C4-2B (cell line): ENCODE measurements at regions not wholly inside any gene's neighbourhood (a gene's known extent, or its start where the extent isn't known, plus 50 kb on each side); places are given as distances from the start of the nearest gene placed in this dataset.
"Not testable (repeated sequence)": the region's sequence is repeated elsewhere in the genome, so short reads cannot be mapped to it uniquely, and the experiment has no call there.

Experiments used
- H3K27ac ChIP-seq: fragments of 450-650 bp; 2 replicates; pipeline ENCODE4 v1.5.1; 2017
- CTCF ChIP-seq: fragments of 450-650 bp; conservative IDR thresholded peaks from 2 replicates; pipeline ENCODE4 v1.5.1; 2017; ENCODE audit warnings: mild to moderate bottlenecking
- ZFX ChIP-seq: fragments of 450-650 bp; IDR thresholded peaks from 2 replicates; pipeline ENCODE4 v1.6.1; 2017

DNA sequence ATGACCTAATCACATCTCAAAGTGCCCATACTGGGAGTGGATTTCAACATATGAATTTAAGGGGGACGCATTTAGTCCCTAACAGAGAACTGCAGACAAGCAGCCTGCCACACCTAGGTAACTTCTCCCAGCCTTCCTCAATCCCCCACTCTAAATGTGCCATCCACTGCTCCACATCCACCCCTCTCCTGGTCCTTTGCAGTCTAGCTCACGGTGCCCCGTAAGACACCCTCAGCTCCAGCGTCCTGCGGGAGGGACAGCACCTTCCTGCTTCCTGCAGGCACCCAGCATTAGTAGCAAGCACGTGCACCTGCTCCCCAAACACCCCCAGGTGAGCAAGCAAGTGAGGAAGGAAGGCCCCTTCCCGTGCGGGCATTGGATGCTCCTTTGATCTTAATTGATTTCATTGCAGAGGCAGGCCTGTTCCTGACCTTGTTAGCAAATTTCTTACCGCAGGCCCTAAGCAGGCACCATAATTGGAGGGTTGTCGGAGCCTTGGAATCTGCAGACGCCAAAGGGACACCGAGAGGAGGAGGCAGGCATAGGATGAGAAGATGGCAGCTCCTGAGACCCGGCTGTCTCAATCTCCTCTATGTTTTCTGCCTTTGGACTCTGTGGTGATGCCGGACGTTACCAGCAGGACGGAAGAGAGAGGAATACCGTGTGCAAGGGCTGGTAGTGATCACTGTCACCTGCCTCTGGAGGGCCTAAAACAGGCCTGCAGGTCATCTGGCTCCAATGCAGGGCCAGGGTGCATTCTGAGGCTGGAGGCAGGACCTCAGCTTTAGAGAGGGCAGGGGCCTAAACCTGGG, 75.8 kb upstream of the CHST15 start:
- H3K27ac ChIP-seq = no peak overlapping the region
- TF ChIP-seq ZFX (no peak), CTCF (no peak)

DNA sequence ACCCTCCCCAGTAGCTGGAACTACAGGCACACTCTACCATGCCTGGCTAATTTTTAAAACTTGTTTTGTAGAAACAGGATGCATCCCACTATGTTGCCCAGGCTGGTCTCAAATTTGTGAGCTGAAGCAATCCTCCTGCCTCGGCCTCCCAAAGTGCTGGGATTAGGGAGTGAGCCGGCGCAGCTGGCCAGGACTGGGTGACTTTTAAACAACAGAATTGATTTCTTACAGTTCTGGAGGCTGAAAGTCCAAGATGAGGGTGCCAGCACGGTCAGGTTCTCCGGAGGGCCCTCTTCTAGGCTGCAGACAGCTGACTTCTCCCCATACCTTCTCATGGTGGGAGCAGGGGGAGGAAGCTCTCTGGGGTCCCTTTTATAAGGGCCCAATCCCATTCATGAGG, 75.2 kb upstream of the CHST15 start:
- no peak for TF ChIP-seq CTCF
- TF ChIP-seq ZFX = no peak
- H3K27ac ChIP-seq = no peak overlapping the region

DNA sequence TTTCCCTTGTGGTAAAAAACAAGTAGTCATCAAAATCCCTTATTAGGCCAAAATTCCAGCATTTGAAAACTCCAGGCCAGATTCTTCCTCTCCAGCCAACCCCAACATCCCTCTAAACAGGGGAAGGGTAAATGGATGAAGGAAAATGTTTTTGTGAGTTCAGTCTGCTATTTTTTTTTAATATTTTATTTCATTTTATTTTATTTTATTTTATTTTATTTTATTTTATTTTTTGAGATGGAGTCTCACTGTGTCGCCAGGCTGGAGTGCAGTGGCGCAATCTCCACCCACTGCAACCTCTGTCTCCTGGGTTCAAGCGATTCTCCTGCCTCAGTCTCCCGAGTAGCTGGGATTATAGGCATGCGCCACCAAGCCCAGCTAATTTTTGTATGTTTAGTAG, 74.5 kb upstream of the CHST15 start:
- H3K27ac ChIP-seq = not testable (repeated sequence)

DNA sequence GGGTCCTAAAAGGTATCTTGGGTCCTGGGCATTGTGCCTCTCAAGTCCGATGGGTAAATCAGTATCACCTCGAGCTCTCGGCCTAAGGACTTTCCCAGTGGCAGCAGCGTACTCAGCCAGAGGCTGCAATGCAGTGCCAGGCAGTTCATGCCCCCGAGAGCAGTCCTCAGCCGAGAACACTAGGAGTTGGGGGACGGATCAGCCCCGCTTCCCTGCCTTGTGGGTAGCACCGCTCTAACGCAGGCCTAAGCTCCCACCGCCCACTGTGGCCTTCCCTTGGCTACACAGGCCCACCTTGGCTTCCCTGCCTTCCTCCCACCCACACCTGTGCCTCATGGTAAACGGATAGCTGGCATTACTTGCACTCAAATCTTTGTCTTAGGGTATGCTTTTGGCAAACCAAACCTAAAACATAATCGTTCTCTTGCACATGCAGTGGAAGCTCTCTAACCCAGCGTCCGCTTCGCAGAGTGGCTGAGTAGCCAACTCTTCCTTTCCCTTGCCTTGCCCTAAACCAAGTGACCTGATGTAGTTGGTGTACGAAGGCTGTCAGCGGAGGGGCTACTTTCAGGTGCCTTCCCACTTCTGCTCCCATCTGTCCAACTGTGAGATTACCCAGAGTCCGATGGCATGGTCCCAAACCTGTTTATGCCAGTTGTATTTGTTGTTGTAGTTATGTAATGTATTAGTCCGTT, 73.2 kb upstream of the CHST15 start:
- no peak overlapping the region for H3K27ac ChIP-seq
- TF ChIP-seq CTCF (no peak), ZFX (no peak)

DNA sequence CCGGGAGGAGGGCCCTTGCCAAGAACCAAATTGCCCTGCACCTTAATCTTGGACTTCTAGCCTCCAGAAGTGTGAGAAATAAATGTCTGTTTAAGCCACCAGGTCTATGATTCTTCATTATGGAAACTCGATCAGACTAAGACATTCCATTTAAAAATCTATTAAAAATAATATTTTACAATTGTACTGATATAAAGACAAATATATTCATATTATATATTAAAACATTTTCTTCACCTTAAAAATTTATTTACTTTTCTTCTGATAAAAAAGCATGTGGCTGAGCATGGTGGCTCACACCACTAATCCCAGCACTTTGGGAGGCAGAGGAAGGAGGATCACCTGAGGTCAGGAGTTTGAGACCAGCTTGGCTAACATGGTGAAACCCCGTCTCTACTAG, 72.4 kb upstream of the CHST15 start:
- no peak overlapping the region for H3K27ac ChIP-seq
- TF ChIP-seq ZFX (no peak), CTCF (no peak)

- no peak overlapping the region for H3K27ac ChIP-seq
- TF ChIP-seq CTCF = no peak
- TF ChIP-seq ZFX = no peak
Observed at GRCh38 chr10:124165311-124165710, 71.9 kb upstream of the CHST15 start.

- H3K27ac ChIP-seq = no peak overlapping the region
- no peak for TF ChIP-seq CTCF
Observed at GRCh38 chr10:124164264-124164663, 70.9 kb upstream of the CHST15 start.
